HepG2 (cell line): ENCODE measurements at regions not wholly inside any gene's neighbourhood (a gene's known extent, or its start where the extent isn't known, plus 50 kb on each side); places are given as distances from the start of the nearest gene placed in this dataset.

Experiments used
- ARNT2 ChIP-seq: sonication (generic); formaldehyde crosslinking; IDR thresholded peaks from 2 replicates; pipeline ENCODE4 v1.8.0; 2022; ENCODE audit warnings: mild to moderate bottlenecking, low read depth, missing genetic modification reagents, moderate library complexity
- ESRRA ChIP-seq: sonication (generic); formaldehyde crosslinking; IDR thresholded peaks from 2 replicates; pipeline ENCODE4 v1.5.1; 2020; ENCODE audit warnings: mild to moderate bottlenecking, low read depth, missing genetic modification reagents
- FOSL2 ChIP-seq: sonication (generic); formaldehyde crosslinking; IDR thresholded peaks from 2 replicates; pipeline ENCODE4 v1.4.0; 2020; ENCODE audit warnings: missing genetic modification reagents
- GLI4 ChIP-seq: sonication (generic); formaldehyde crosslinking; IDR thresholded peaks from 2 replicates; pipeline ENCODE4 v1.5.1; 2020; ENCODE audit warnings: missing genetic modification reagents, mild to moderate bottlenecking, moderate library complexity, borderline replicate concordance
- JDP2 ChIP-seq: sonication (generic); formaldehyde crosslinking; IDR thresholded peaks from 2 replicates; pipeline ENCODE4 v1.8.1; 2022; ENCODE audit warnings: missing genetic modification reagents, borderline replicate concordance
- KLF6 ChIP-seq: IDR thresholded peaks from 2 replicates; pipeline ENCODE4 v1.8.0; 2016; ENCODE audit warnings: missing biosample characterization, missing genetic modification reagents
- MED13 ChIP-seq: sonication (generic); formaldehyde crosslinking; IDR thresholded peaks from 2 replicates; pipeline ENCODE4 v1.5.0; 2020; ENCODE audit warnings: missing genetic modification reagents
- MIXL1 ChIP-seq: IDR thresholded peaks from 2 replicates; pipeline ENCODE4 v1.6.1; 2016
- SIX4 ChIP-seq: sonication (generic); formaldehyde crosslinking; IDR thresholded peaks from 2 replicates; pipeline ENCODE4 v1.4.0; 2020; ENCODE audit warnings: missing genetic modification reagents
- TSC22D2 ChIP-seq: sonication (generic); formaldehyde crosslinking; IDR thresholded peaks from 2 replicates; pipeline ENCODE4 v1.5.1; 2020; ENCODE audit warnings: missing genetic modification reagents, mild to moderate bottlenecking, borderline replicate concordance
- ZBTB2 ChIP-seq: sonication (generic); formaldehyde crosslinking; IDR thresholded peaks from 2 replicates; pipeline ENCODE4 v1.8.0; 2022; ENCODE audit warnings: low read depth, missing genetic modification reagents
- ZBTB25 ChIP-seq: IDR thresholded peaks from 2 replicates; pipeline ENCODE4 v1.6.1; 2018; ENCODE audit warnings: missing genetic modification reagents
- ZNF12 ChIP-seq: sonication (generic); formaldehyde crosslinking; IDR thresholded peaks from 2 replicates; pipeline ENCODE4 v1.5.0; 2020; ENCODE audit warnings: missing genetic modification reagents
- ZNF281 ChIP-seq: sonication (generic); formaldehyde crosslinking; IDR thresholded peaks from 2 replicates; pipeline ENCODE4 v1.4.0; 2020; ENCODE audit warnings: missing genetic modification reagents, borderline replicate concordance
- ZNF292 ChIP-seq: sonication (generic); formaldehyde crosslinking; IDR thresholded peaks from 2 replicates; pipeline ENCODE4 v1.8.1; 2022; ENCODE audit warnings: mild to moderate bottlenecking, low read depth, missing genetic modification reagents, borderline replicate concordance
- ZNF3 ChIP-seq: IDR thresholded peaks from 2 replicates; pipeline ENCODE4 v1.7.0; 2017; ENCODE audit warnings: inconsistent platforms
- ZNF331 ChIP-seq: sonication (generic); formaldehyde crosslinking; IDR thresholded peaks from 2 replicates; pipeline ENCODE4 v1.4.0; 2020; ENCODE audit warnings: missing genetic modification reagents
- ZNF335 ChIP-seq: sonication (generic); formaldehyde crosslinking; IDR thresholded peaks from 2 replicates; pipeline ENCODE4 v1.4.0; 2020; ENCODE audit warnings: missing genetic modification reagents
- ZNF431 ChIP-seq: sonication (generic); formaldehyde crosslinking; IDR thresholded peaks from 2 replicates; pipeline ENCODE4 v1.9.0; 2022; ENCODE audit warnings: missing genetic modification reagents, low read depth, mild to moderate bottlenecking, borderline replicate concordance
- ZNF615 ChIP-seq: sonication (generic); formaldehyde crosslinking; IDR thresholded peaks from 2 replicates; pipeline ENCODE4 v1.5.0; 2020; ENCODE audit warnings: mild to moderate bottlenecking, missing genetic modification reagents, borderline replicate concordance
- ZNF781 ChIP-seq: sonication (generic); formaldehyde crosslinking; IDR thresholded peaks from 2 replicates; pipeline ENCODE4 v1.5.1; 2020; ENCODE audit warnings: borderline replicate concordance, mild to moderate bottlenecking, missing genetic modification reagents; ENCODE audit errors: not compliant biosample characterization
- ZNF790 ChIP-seq: sonication (generic); formaldehyde crosslinking; IDR thresholded peaks from 2 replicates; pipeline ENCODE4 v1.8.0; 2022; ENCODE audit warnings: missing genetic modification reagents, mild to moderate bottlenecking, borderline replicate concordance
- ZNF883 ChIP-seq: sonication (generic); formaldehyde crosslinking; IDR thresholded peaks from 2 replicates; pipeline ENCODE4 v1.5.1; 2020; ENCODE audit warnings: mild to moderate bottlenecking, missing genetic modification reagents; ENCODE audit errors: not compliant biosample characterization

- TF ChIP-seq ZNF281 (CRISPR knock-in tag): 0 out of 2 replicates have a peak, but pooled peaks have one; percentile 20
- peak; percentile 60; the same call in 1 of the 2 replicates for TF ChIP-seq ZNF335 (CRISPR knock-in tag)
- TF ChIP-seq ZNF615 (CRISPR knock-in tag): no peak
- no peak for TF ChIP-seq GLI4
- no peak for TF ChIP-seq JDP2 (CRISPR knock-in tag)
- TF ChIP-seq ZNF12 (CRISPR knock-in tag): peak; percentile 63
- TF ChIP-seq ZNF883 (CRISPR knock-in tag): no peak
- 0 out of 2 replicates have a peak, but pooled peaks have one; percentile 32 for TF ChIP-seq ZNF790 (CRISPR knock-in tag)
- 0 out of 2 replicates have a peak, but pooled peaks have one; percentile 28 for TF ChIP-seq ZBTB25 (CRISPR knock-in tag)
- TF ChIP-seq ZNF781: no peak
- peak; percentile 41; the same call in 1 of the 2 replicates for TF ChIP-seq MIXL1 (CRISPR knock-in tag)
- TF ChIP-seq TSC22D2 (CRISPR knock-in tag): 0 out of 2 replicates have a peak, but pooled peaks have one; percentile 49
- peak; percentile 38; the same call in 1 of the 2 replicates for TF ChIP-seq KLF6 (CRISPR knock-in tag)
- peak; percentile 39; the same call in 1 of the 2 replicates for TF ChIP-seq SIX4 (CRISPR knock-in tag)
- TF ChIP-seq ZNF431 (CRISPR knock-in tag): no peak
- TF ChIP-seq MED13 (CRISPR knock-in tag): no peak
- peak; percentile 77 for TF ChIP-seq ZNF331 (CRISPR knock-in tag)
- TF ChIP-seq ZNF292 (CRISPR knock-in tag): no peak
- TF ChIP-seq ARNT2: 0 out of 2 replicates have a peak, but pooled peaks have one; percentile 31
- TF ChIP-seq ZBTB2: no peak
- no peak for TF ChIP-seq ESRRA
- no peak for TF ChIP-seq FOSL2 (CRISPR knock-in tag)
- TF ChIP-seq ZNF3 (CRISPR knock-in tag): no peak
Measured at GRCh38 chr11:57885298-57886050, 123.9 kb downstream of the CTNND1 start (continued).
